Suprapubic skin (tissue), 4 donors: ENCODE measurements at regions not wholly inside any gene's neighbourhood (a gene's known extent, or its start where the extent isn't known, plus 50 kb on each side); places are given as distances from the start of the nearest gene placed in this dataset.

Source experiments
- CTCF ChIP-seq, 2 donors: fragments of 200-600 bp in 1 of 2; fragments of 450-650 bp in 1 of 2; sonication (generic) in 1 of 2; IDR thresholded peaks; one replicate each; pipeline ENCODE4 v1.5.1; 2016 to 2019; ENCODE audit warnings: antibody characterized with exemption in 2 of 2, mild to moderate bottlenecking in 1 of 2, moderate library complexity in 1 of 2
- EP300 ChIP-seq: sonication (generic); formaldehyde crosslinking; IDR thresholded peaks from one replicate; pipeline ENCODE4 v1.6.1; 2017; ENCODE audit warnings: antibody characterized with exemption
- POLR2A ChIP-seq, 2 donors: fragments of 450-650 bp; IDR thresholded peaks; one replicate each; pipeline ENCODE4 v1.6.1; 2017; ENCODE audit warnings: antibody characterized with exemption in 2 of 2, mild to moderate bottlenecking in 2 of 2, moderate library complexity in 2 of 2
- POLR2AphosphoS5 ChIP-seq, 3 donors: sonication (generic); formaldehyde crosslinking; IDR thresholded peaks; one replicate each; pipeline ENCODE4 v1.6.1; 2017; ENCODE audit warnings: antibody characterized with exemption in 3 of 3

- TF ChIP-seq POLR2A (IDR thresholded peaks at IDR 0.05) (no peak), CTCF (IDR thresholded peaks at IDR 0.05) (no peak), EP300 (no peak), POLR2AphosphoS5 (IDR thresholded peaks at IDR 0.05) (no peak)
Measured at GRCh38 chr7:79775911-79776310, 322.4 kb upstream of the MAGI2 start.
